OCI-LY1 (cell line): ENCODE measurements at regions not wholly inside any gene's neighbourhood (a gene's known extent, or its start where the extent isn't known, plus 50 kb on each side); places are given as distances from the start of the nearest gene placed in this dataset.

Experiments
- EZH2 ChIP-seq: fragments of 200-600 bp; sonication (generic), shearing (Covaris generic); IDR thresholded peaks from 2 replicates; pipeline ENCODE4 v1.8.0; 2017; ENCODE audit warnings: borderline replicate concordance, mixed run types, mild to moderate bottlenecking, antibody characterized with exemption, low read length, moderate library complexity, mixed read lengths
- TF ChIP-seq, protein P1 (sequence below): fragments of 200-600 bp; sonication (generic), shearing (Covaris generic); IDR thresholded peaks from 2 replicates; pipeline ENCODE4 v1.5.1; 2017; ENCODE audit warnings: mild to moderate bottlenecking, antibody characterized with exemption, low read length, moderate library complexity, mixed read lengths

- TF ChIP-seq, protein P1, sequence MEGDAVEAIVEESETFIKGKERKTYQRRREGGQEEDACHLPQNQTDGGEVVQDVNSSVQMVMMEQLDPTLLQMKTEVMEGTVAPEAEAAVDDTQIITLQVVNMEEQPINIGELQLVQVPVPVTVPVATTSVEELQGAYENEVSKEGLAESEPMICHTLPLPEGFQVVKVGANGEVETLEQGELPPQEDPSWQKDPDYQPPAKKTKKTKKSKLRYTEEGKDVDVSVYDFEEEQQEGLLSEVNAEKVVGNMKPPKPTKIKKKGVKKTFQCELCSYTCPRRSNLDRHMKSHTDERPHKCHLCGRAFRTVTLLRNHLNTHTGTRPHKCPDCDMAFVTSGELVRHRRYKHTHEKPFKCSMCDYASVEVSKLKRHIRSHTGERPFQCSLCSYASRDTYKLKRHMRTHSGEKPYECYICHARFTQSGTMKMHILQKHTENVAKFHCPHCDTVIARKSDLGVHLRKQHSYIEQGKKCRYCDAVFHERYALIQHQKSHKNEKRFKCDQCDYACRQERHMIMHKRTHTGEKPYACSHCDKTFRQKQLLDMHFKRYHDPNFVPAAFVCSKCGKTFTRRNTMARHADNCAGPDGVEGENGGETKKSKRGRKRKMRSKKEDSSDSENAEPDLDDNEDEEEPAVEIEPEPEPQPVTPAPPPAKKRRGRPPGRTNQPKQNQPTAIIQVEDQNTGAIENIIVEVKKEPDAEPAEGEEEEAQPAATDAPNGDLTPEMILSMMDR: no peak
- no peak for TF ChIP-seq EZH2
Measured at GRCh38 chr18:71322201-71322600, 1033.4 kb downstream of the SOCS6 start.
